ENCODE measurements at regions not wholly inside any gene's neighbourhood (a gene's known extent, or its start where the extent isn't known, plus 50 kb on each side); places are given as distances from the start of the nearest gene placed in this dataset.

DNA sequence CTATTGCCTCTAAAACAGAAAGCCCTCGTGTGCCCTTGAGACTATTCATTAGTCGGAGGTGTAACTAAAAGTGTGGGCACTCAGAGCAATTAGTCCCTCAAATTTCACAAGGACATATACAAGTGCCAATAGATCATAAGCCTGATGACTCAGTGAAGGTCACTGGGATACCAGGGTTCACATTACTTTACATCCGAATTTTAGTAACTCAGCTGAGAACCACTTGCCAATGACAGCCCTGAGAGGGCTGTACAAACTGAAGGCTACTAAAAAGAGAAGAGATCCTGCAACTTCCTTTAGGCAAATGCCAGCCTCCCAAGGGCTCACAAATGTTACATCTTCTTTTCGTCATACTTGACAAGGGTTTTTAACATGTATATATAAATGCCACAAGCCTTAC is 369.6 kb downstream of the TENT5A start:
- no peak for DNase-seq (ENCODE audit: low spot score)
- TF ChIP-seq, protein P1, sequence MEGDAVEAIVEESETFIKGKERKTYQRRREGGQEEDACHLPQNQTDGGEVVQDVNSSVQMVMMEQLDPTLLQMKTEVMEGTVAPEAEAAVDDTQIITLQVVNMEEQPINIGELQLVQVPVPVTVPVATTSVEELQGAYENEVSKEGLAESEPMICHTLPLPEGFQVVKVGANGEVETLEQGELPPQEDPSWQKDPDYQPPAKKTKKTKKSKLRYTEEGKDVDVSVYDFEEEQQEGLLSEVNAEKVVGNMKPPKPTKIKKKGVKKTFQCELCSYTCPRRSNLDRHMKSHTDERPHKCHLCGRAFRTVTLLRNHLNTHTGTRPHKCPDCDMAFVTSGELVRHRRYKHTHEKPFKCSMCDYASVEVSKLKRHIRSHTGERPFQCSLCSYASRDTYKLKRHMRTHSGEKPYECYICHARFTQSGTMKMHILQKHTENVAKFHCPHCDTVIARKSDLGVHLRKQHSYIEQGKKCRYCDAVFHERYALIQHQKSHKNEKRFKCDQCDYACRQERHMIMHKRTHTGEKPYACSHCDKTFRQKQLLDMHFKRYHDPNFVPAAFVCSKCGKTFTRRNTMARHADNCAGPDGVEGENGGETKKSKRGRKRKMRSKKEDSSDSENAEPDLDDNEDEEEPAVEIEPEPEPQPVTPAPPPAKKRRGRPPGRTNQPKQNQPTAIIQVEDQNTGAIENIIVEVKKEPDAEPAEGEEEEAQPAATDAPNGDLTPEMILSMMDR (IDR thresholded peaks at IDR 0.05; ENCODE audit: borderline replicate concordance, control extremely low read depth, extremely low read depth, insufficient read depth, missing control alignments), result no peak
- in situ Hi-C loops (cut with MboI; ENCODE audit: low sequenced_read_pairs, unreplicated experiment), result no loop called here

DNA sequence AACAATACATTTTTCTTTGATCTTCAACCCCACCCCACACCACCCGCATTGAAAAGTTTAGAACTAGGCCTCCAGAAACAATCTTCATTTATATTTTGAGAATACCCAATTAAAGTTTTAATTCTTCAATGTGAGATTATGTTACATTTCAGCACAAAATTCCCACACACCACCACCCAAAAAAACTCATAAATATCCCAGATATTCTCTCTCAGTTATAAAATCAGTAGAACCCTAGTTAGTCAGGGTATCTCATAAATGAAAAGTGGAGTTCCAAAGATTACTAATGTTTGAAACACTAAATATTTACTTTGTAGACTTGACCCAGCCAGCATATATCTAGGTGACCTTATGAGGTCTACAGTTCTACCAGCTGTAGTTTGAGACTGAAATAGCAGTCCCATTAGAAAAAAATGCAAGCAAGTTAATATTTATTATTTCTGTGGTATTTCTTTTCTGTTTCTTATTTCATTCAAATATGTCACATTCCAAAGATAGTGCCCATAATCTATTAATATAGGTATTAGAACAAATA is 371.0 kb downstream of the TENT5A start:
- in situ Hi-C loops (cut with MboI; ENCODE audit: low sequenced_read_pairs, unreplicated experiment), result no loop called here
- TF ChIP-seq, protein P1 (IDR thresholded peaks at IDR 0.05; ENCODE audit: borderline replicate concordance, control extremely low read depth, extremely low read depth, insufficient read depth, missing control alignments), result no peak
- no peak for DNase-seq (ENCODE audit: low spot score)

DNA sequence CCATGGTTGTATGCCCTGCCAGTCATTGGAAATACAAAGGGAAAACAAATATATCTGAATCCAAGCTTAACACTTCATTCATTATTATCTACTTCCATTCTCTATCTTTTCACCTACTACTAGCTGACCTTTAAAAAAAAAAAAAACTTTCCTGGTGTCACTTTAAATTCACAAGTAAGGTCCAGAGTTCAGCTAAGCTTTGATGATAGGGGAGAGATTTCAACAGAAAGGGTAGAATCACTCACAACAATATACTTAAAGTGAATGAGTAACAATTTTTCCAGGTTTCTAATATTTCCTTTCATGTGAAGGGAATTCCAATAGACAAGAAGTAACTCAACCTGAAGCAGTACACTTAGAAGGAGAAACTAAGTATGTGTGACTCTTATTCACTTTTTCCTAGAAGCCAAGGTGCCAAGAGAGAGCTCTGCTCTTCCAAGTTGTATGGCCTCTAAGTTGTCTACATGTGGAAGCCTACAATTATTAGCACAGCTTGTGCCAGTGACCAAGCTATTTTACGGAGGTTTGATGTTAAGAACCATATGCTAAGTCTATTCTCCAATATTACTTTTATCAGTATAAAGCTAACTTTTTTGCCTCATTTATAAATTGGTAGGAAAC is 371.7 kb downstream of the TENT5A start:
- TF ChIP-seq, protein P1 (IDR thresholded peaks at IDR 0.05; ENCODE audit: borderline replicate concordance, control extremely low read depth, extremely low read depth, insufficient read depth, missing control alignments), result no peak
- no peak for DNase-seq (ENCODE audit: low spot score)
- in situ Hi-C loops (cut with MboI; ENCODE audit: low sequenced_read_pairs, unreplicated experiment), result no loop called here

DNA sequence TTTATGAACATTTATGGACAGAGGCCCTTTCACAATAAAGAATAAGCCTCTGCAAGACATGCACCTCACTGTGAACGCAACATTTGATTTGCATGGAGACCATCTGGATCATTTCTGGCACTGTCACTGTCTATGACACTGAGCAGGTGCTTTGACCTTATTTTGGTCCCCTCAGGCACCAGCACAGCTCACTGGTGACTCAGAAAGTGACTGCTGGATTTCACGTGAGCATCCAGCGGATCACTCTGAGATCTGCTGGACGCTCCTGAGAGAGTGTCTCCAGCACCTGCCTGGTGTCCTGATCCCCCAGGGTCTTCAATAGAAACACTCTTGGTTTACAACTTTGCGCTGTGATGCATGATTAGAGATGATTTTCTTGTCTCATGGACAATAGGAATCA is 375.7 kb downstream of the TENT5A start:
- in situ Hi-C loops (cut with MboI; ENCODE audit: low sequenced_read_pairs, unreplicated experiment), result no loop called here
- TF ChIP-seq, protein P1 (IDR thresholded peaks at IDR 0.05; ENCODE audit: borderline replicate concordance, control extremely low read depth, extremely low read depth, insufficient read depth, missing control alignments), result no peak
- DNase-seq (ENCODE audit: low spot score), result no peak

DNA sequence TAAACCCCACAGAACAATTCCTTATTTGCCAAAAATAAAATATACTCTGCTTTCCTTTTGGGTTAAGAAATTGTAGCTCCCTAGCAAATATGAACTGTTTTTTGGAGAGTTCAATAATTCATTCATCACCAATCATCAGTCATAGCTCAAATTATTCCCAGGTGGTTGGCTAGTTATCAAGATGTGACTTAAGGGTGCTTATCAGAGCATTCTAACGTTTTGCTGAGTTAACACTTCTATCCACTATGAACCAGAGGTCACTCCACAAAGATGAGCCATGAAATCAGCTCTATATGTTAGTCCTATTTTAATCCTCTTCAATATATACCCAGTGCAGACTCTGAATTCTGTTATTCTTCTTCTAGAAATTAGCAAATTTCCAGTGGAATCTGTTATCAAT is 379.1 kb downstream of the TENT5A start:
- DNase-seq (ENCODE audit: low spot score), result no peak
- TF ChIP-seq, protein P1 (IDR thresholded peaks at IDR 0.05; ENCODE audit: borderline replicate concordance, control extremely low read depth, extremely low read depth, insufficient read depth, missing control alignments), result no peak
- in situ Hi-C loops (cut with MboI; ENCODE audit: low sequenced_read_pairs, unreplicated experiment), result no loop called here

DNA sequence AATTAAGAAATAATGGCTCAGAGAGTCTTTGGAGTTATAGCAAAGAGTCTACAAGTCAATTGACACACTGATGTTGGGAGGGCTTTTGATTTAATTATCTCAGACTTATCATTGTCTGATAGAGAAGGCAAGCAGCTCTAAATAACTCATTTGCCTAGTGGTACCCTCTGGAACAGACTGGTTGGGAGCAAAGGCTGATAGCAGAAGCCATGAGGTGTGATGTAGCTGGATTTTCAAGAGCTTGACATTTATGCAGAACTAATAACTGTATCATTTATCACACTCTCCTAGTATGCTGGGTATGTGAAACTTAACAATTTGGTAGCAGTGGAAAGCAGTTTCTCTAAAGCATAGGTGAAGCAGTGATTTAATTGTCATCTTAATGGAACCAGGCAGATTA is 380.6 kb downstream of the TENT5A start:
- in situ Hi-C loops (cut with MboI; ENCODE audit: low sequenced_read_pairs, unreplicated experiment), result no loop called here
- TF ChIP-seq, protein P1 (IDR thresholded peaks at IDR 0.05; ENCODE audit: borderline replicate concordance, control extremely low read depth, extremely low read depth, insufficient read depth, missing control alignments), result no peak
- no peak for DNase-seq (ENCODE audit: low spot score)

Data from GM13976 (cell line).